GM19397 (cell line): ENCODE measurements at regions not wholly inside any gene's neighbourhood (a gene's known extent, or its start where the extent isn't known, plus 50 kb on each side); places are given as distances from the start of the nearest gene placed in this dataset.

ENCODE experiments used
- ATAC-seq: cut with Tn5 transposase; IDR thresholded peaks from one replicate; pipeline ENCODE4 v1.9.1; 2021; ENCODE audit warnings: mild to moderate bottlenecking, moderate library complexity; ENCODE audit not compliant: unreplicated experiment

DNA sequence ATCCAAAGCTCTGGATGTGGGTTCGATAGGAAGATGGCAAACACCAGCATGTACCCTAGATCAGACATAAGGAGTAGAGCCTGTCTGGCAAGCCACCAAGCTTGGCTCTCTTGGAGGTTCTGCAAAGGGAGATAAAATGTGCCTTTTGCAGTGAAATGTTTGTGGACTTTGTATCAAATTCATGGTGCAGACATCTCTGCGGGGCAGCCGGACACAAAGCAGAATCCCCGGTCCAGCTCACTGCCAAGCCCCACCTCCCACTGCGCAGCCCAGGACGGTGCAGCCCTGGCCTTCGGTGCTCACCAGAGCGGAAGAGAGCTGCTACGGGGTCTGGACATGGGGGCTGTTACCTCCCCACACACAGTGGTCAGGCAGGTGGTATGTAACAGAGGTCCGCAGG is 333.6 kb upstream of the JARID2 start:
- no peak for ATAC-seq

DNA sequence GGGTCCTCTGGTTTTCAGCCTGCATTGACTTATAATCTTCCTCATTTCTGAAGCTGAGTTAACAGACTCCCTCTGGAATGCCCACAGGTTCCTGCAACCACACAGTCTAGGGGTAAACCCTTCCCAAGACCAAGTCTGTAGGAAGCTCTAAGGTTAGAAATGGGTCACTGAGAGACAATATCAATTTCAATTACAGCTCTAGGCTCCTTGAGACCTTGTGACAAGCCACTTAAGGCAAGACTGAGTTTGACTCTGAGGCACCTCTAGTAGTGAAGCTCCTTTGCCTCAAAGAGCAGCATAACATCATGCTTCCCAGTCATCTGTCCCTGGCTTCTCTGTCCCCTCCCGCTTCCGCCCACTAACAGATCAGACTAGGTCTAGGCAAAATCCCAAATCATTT is 333.2 kb upstream of the JARID2 start:
- no peak for ATAC-seq

DNA sequence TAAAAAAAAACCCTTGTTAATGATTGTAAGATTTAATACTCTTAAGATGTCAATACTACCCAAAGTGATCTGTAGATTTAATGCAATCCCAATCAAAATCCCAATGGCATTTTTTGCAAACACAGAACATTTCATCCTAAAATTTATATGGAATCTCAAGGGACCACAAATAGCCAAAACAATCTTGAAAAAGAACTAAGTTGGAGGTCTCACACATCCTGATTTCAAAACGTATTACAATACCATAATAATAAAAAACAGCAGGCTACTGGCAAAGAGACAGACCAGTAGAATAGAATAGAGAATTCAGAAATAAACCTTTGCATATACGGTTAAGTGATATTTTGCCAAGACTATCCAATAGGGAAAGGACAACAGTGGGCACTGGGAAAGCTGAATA is 331.9 kb upstream of the JARID2 start:
- ATAC-seq, result no peak

DNA sequence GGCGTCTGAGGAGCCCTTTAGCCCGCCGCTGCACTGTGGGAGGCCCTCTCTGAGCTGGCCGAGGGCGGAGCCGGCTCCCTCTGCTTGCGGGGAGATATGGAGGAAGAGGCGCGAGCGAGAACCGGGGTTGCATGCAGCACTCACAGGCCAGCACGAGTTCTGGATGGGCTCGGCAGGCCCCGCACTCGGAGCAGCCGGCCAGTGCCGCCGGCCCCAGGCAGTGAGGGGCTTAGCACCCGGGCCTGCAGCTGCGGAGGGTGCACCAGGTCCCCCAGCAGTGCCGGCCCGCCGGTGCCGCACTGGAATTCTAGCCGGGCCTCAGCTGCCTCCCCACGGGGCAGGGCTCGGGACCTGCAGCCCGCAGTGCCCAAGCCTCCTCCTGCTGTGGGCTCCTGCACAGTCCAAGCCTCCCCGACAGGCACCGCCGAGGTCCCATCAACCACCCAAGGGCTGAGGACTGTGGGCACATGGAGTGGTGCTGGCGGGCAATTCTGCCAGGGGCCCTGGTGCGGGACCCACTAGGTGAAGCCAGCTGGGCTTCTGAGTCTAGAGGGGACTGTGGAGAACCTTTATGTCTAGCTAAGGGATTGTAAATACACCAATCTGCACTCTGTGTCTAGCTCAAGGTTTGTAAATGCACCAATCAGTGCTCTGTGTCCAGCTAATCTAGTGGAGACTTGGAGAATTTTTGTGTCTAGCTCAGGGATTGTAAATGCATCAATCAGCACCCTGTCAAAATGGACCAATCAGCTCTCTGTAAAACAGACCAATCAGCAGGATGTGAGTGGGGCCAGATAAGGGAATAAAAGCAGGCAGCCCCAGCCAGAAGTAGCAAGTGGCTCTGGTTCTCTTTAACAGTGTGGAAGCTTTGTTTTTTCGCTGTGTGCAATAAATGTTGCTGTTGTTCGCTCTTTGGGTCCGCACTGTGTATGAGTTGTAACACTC is 329.7 kb upstream of the JARID2 start:
- ATAC-seq, result no peak

DNA sequence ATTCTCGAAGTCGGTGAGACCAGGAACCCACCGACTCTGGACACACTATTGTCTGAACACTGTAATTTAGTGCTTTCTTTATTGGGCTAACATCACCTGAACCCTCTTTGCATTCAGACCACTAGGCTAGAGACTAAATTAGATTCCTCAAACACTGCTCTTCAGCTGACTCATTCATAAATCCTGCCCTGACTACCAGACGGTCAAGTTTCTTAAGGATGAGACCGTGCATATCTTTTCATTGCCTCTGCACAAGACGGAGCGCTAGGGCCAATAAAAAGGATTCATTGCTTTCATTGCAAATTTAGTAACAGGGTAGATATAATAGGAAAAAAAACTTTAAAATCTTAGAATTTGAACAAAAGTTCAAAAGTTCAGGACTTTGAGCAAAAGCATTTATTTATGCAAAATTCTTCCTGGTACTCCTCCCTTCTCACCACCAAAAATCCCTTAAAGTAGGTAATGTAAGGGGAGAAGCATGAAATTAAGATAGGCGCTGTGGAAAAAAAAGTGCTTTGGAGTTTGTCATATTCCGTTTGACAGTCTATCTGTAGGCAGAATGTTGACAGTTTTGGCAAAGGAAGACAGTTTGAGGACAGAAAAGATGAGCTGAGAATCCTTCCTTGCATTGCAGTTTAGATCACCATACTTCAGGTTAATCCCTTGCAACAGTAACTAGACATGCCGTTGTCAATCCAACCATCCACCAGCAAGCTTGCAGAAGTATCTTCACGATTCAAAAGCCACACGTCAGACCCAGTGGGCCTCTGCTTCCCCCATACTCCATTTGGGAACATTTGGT is 328.6 kb upstream of the JARID2 start:
- ATAC-seq, result no peak

DNA sequence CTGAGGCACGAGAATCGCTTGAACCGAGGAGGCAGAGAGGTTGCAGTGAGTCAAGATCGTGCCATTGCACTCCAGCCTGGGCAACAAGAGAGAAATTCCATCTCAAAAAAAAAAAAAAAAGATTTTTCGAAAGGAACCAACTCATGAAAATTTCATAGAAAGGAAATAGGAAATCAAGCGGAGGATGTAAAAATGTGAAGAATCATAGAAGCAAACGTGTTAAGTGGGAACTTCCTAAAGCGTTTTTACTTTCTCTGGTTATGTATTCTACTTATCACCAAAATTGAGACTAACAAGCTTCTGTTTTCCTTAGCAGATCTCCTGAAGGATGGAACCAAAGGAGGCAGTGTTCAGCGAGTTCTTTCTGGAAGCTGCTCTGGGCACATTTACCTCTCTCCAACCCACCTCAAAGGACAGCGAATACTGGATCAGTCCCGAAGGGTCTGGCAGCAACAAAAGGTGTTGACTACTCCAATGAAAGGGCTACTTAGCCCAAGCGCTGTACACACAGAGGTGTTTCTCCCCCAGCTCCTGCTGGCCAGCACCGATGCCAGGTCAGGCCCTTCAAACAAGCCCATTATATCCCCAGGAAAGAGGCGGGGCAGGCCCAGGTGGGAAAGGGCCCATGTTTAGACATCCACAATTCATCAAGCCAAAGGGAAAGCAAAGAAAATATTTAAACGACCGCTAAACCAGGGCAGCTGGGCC is 327.5 kb upstream of the JARID2 start:
- ATAC-seq, result no peak

DNA sequence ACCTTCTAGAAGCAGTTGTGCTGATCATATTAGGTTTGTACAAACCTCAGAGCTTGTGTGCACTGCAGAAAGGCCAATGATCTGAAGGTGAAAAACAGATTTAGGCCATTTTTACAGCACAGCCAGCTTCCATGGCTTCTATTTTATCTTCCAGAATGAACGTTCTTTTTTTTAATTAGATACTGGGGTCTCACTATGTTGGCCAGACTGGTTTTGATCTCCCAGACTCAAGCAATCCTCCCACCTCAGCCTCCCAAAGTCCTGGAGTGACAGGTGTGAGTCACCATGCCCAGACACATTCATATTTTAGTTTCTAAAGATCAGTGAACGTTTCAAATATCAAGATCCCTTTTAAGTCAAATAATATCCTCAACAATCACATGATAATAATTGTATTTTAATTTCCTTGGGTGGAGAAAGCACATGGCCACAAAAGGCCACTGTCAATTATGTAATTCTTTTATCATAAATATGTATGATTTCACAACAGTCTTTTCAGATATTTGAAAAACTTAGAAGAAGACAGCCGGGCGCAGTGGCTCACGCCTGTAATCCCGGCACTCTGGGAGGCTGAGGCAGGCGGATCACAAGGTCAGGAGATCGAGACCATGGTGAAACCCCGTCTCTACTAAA is 326.7 kb upstream of the JARID2 start:
- no peak for ATAC-seq

DNA sequence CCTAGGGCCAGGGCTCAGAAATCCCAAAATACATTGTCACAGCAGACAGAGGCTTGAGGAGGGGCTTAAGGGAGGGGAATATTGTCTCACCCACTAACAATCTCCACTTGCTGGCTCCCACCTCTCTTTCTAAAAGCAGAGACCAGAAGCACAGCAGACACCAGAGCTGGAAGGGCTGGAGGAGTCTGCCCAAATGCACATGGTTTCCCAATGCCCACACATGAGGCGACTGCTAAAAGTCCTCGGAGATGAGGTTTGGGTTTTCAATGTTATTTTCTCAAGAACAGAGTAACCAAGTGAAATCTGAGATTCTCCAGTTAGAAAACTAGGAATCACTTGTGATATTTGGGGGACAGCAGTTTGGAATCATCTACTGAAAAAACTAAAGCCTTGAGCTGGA is 325.6 kb upstream of the JARID2 start:
- ATAC-seq, result no peak

DNA sequence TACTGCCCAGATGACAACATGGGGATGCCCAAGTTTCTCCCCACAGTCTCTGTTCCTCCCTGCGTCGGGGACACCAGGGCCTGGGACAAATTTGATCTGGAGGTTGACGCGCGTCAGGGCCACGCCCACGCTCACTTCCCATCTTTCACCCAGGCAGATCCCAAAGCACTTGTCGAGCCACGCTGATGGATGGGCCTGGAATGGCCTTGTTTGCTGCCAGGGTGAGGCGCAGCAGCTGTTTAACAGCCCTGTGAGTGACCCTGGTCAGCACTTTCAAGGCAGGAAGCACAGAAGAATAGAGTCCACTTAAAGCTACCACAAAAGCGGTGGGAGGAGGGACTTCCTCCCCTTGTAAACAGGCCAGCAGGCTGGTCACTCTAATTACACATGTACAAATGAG is 324.7 kb upstream of the JARID2 start:
- no peak for ATAC-seq

DNA sequence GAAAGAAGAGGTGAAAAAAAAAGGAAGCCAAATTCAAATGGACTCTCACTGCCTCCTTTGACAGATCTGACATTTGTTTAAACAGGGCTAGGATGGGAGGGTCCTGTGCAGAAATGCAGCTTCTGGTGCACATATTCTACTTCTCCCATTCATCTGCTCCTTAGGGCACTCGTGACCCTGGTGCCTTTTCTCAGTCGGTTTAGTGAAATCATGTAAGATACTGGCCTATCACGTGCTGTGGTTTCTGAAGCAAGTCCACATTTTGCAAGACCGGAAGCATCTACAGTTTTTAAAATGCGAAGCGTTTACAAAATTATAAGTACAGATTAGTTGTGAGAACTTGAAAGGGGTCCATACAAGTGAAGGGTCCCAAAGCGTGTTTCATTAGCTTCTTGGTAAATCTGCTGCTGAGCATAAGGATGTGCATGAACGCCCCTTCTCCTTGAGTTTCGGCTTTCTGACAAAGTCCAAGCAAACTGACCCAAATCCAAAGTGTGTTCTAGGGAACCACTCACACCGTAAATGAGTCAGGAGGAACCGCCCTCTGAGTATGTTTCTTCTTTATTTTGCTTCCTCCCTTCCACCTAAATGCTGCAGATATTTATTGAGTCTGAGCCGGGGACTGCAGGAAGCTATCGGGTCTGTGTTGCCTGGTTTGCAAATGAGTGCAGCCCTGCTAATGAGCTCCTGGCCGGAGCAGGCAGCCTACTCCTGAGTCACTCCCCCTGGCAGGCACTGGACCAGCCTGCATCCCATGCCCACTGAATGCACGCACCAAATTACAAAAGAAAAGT is 323.8 kb upstream of the JARID2 start:
- ATAC-seq, result no peak

DNA sequence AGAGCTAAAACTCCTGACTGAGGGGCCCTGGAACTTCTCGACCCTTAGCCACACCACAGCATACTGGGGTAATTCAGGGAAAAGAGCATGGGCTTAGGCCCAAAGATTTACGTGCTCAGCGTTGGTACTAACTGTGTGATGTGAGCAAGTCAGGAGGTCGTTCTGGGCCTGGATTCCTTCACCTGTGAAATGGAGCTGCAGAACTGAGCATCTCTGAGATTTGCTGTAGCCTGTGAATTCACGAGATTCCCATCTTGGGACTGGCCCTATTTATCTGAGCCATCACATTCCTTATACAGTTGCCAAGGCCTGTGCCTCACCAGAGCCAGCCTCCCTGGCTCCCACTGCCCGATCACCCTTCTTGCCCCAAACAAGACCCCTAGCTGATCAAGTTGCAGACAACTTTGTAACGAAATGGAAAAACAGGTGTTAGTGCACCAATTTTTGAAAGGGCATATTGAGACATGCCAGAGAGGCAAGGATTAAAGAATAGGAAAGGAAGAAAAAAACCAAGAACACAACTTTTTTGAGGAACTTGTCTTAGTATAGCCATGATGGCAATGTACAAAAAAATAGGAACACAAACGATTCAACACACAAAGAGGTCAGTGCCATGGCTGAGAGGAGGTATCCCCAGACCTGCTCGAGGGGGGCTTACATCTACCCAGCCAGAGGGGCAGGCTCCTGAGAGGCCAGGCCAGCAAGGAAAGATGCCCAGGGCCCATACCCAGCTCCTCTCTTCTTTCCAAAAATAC is 323.0 kb upstream of the JARID2 start:
- no peak for ATAC-seq

DNA sequence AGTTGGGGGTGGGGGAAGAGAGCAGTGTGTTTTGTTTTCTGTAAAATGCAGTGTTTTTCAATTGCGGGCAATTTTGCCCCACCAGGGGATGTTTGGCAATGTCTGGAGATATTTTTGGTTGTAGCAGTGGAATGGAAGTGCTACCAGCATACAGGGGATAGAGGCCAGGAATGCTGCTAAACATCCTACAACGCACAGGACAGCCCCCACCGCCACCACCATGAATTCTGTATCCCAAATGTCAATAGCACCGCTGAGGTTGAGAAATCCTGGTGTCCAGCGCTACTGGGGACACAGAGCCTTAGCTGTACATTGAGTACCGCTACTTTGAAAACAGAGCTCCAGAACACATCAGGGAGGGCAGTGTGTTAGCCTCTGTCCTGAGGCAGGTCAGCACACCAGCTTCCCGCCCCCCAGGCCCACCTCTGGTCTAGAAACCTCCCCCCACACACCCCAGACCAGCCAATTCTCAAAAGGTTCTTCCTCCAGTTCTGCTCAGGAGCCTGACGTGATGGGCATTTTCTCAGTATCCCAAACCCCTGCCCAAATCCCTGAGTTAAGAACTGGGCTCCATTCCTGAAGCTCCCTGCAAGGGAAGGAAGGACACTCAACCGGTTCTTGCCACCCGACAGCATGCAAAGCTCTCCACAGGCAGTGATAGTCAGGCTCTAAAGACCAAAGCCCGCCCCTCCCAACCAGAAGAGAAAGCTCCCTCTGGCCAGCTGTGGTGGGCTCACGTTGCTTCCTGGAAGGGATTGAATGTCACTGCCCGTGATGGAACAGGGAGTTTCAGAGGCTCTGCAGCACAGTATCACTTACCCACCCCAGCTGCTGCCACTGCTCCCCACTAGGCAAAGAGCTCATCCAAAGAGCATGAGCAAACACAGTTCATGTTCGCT is 321.5 kb upstream of the JARID2 start:
- no peak for ATAC-seq

DNA sequence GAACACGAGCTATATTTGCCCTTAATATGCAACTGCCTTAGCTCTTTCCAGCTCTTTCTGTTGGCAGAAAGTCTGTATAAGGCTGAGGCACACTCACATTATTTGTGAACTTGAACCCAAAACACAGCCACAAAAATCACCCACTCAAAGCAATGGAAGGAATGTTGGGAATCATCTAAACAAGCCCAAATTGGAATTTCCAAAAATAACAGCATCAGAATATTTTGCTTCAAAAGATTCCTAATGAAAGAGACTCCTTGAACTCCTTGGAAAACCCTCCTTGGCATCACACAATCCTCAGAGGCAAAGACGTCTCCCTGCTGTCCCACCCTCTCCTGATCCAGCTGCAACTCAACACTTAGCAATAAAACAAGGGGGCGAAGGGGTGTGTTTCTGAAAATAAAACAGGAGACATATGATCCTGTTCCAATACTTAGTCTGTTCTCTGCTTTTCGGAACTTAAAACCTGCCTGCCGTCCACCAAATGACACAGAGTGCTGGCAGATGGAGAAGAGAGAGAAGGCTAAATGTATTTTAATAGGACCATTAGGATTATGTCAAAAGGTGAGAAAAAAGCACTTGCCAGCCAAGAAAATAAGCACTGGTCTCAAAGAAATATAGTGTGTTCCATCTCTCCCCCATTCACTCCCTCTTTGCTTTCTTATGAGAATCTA is 320.7 kb upstream of the JARID2 start:
- ATAC-seq, result no peak

DNA sequence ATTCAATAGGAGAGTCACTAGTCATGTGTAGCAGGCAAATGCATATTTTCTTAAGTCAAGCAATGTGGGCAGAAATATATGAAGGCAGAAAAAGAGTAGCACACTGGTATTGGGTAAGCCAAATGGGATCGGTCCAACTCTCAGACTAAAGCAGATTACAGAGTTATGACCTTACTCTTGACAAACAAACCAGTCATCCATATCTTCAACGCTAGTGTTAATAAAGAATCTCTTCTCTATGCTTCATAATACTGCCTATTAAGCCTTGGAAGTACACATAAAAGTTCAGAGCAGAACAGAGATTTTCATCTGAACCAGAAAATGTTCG is 320.2 kb upstream of the JARID2 start:
- no peak for ATAC-seq

DNA sequence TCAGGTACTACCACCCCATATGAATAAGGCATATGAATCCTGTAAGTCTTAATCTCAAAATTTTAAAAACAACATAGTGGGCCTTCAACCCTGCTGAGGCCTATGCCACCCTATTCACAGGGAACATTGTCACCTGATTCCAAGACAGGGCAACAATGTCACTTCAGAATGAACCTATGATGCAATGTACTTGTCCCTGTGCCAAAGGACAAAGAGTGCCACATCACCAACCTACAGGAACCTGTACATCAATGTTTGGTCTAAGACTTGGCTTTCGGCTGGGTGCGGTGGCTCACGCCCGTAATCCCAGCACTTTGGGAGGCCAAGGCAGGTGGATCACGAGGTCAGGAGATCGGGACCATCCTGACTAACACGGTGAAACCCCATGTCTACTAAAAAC is 318.5 kb upstream of the JARID2 start:
- ATAC-seq, result no peak

DNA sequence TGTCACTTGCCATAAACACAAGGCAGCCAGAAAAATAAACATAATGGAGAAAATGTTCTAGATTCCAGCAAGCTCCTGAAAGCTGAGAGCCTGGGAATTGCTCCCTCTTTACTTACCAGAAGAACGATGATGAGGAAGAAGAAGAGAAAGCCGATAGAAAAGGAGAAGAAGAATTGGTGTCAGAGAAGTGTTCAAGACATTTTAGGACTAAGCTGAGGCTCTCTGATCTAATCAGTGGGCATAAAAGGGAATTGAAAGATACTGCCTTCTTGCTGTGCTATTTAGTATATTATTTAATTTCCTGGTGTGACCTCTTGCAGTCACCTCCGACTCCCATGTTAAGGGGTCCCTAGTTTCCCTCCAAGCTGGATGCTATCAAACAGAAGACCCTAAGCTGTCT is 316.6 kb upstream of the JARID2 start:
- ATAC-seq, result no peak

DNA sequence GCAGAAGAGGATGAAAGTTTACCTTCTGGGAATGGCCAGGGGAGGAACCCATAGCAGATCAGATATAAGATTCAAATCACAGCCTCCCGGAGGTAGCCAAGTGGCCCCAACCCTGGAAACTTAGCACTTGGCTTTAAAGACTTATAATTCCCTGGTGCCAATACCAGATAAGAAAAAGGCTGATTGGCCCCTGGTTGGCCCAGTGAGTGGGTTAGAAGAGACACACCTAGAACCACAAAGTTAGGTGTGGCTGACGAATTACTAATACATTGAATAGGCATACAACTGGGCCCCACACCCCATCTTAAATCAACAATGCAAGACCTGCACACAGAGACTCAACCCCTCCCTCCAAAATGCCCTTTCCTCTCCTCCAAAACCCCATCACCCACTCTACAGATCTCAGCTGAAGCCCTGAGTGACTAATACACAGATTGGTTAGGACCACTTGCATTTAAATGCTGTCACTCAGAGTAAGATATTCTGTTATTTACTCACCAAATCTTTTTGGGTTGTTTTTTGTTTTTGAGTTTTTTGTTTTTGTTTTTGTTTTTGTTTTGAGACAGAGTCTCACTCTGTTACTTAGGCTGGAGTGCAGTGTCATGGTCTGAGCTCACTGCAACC is 315.4 kb upstream of the JARID2 start:
- no peak for ATAC-seq
